ENCODE measurements at regions not wholly inside any gene's neighbourhood (a gene's known extent, or its start where the extent isn't known, plus 50 kb on each side); places are given as distances from the start of the nearest gene placed in this dataset.

GRCh38 chr2:192438239-192438638 is 243.5 kb upstream of the TMEFF2 start:
- no peaks in the 10 kb centered on the region for H3F3A ChIP-seq (ENCODE audit: low read depth)
- no peak overlapping the region for H3K9ac ChIP-seq (ENCODE audit: low read depth, low read length, poor library complexity, severe bottlenecking)
- no peaks in the 10 kb centered on the region for H3K9me2 ChIP-seq (replicated peaks; ENCODE audit: low read depth, low read length)
- TF ChIP-seq CTCF (conservative IDR thresholded peaks at IDR 0.05; ENCODE audit: low read length) = no peak
- no peak for TF ChIP-seq EZH2phosphoT487 (IDR thresholded peaks at IDR 0.05; ENCODE audit: borderline replicate concordance)
- H2AFZ ChIP-seq (ENCODE audit: low read length) = no peak overlapping the region
- no peaks in the 10 kb centered on the region for H3K4me1 ChIP-seq (ENCODE audit: insufficient read depth, low read length, poor library complexity, severe bottlenecking)
- no peaks in the 10 kb centered on the region for H3K27me3 ChIP-seq (ENCODE audit: insufficient read depth, low read length, poor library complexity, severe bottlenecking)
- H3K4me3 ChIP-seq (ENCODE audit: low read length, poor library complexity, severe bottlenecking) = no peak overlapping the region
- H3K9me3 ChIP-seq (ENCODE audit: insufficient read depth, low read depth, low read length) = no peaks in the 10 kb centered on the region
- H3K36me3 ChIP-seq (ENCODE audit: insufficient read depth, low read length) = no peaks in the 10 kb centered on the region
- H3K4me2 ChIP-seq (ENCODE audit: low read depth, low read length, poor library complexity, severe bottlenecking) = no peak overlapping the region
- H3K79me2 ChIP-seq (ENCODE audit: insufficient read depth, low read length) = no peaks in the 10 kb centered on the region
- no peaks in the 10 kb centered on the region for H4K20me1 ChIP-seq (ENCODE audit: insufficient read depth, low read length, poor library complexity, severe bottlenecking)

GRCh38 chr2:192437653-192438052 is 242.9 kb upstream of the TMEFF2 start:
- no peaks in the 10 kb centered on the region for H3K36me3 ChIP-seq (ENCODE audit: insufficient read depth, low read length)
- H3K27me3 ChIP-seq (ENCODE audit: insufficient read depth, low read length, poor library complexity, severe bottlenecking) = no peaks in the 10 kb centered on the region
- no peak overlapping the region for H3K4me3 ChIP-seq (ENCODE audit: low read length, poor library complexity, severe bottlenecking)
- H3K4me1 ChIP-seq (ENCODE audit: insufficient read depth, low read length, poor library complexity, severe bottlenecking) = no peaks in the 10 kb centered on the region
- H3F3A ChIP-seq (ENCODE audit: low read depth) = no peaks in the 10 kb centered on the region
- no peak overlapping the region for H3K9ac ChIP-seq (ENCODE audit: low read depth, low read length, poor library complexity, severe bottlenecking)
- no peaks in the 10 kb centered on the region for H3K9me3 ChIP-seq (ENCODE audit: insufficient read depth, low read depth, low read length)
- H3K9me2 ChIP-seq (replicated peaks; ENCODE audit: low read depth, low read length) = no peaks in the 10 kb centered on the region
- no peaks in the 10 kb centered on the region for H4K20me1 ChIP-seq (ENCODE audit: insufficient read depth, low read length, poor library complexity, severe bottlenecking)
- H3K79me2 ChIP-seq (ENCODE audit: insufficient read depth, low read length) = no peaks in the 10 kb centered on the region
- TF ChIP-seq CTCF (conservative IDR thresholded peaks at IDR 0.05; ENCODE audit: low read length) = no peak
- TF ChIP-seq EZH2phosphoT487 (IDR thresholded peaks at IDR 0.05; ENCODE audit: borderline replicate concordance) = no peak
- no peak overlapping the region for H2AFZ ChIP-seq (ENCODE audit: low read length)
- no peak overlapping the region for H3K4me2 ChIP-seq (ENCODE audit: low read depth, low read length, poor library complexity, severe bottlenecking)

- H4K20me1 ChIP-seq (ENCODE audit: insufficient read depth, low read length, poor library complexity, severe bottlenecking) = no peaks in the 10 kb centered on the region
- no peaks in the 10 kb centered on the region for H3K36me3 ChIP-seq (ENCODE audit: insufficient read depth, low read length)
- no peaks in the 10 kb centered on the region for H3K9me3 ChIP-seq (ENCODE audit: insufficient read depth, low read depth, low read length)
- no peak overlapping the region for H3K4me2 ChIP-seq (ENCODE audit: low read depth, low read length, poor library complexity, severe bottlenecking)
- H3K4me1 ChIP-seq (ENCODE audit: insufficient read depth, low read length, poor library complexity, severe bottlenecking) = no peaks in the 10 kb centered on the region
- H3K79me2 ChIP-seq (ENCODE audit: insufficient read depth, low read length) = no peaks in the 10 kb centered on the region
- H3F3A ChIP-seq (ENCODE audit: low read depth) = no peaks in the 10 kb centered on the region
- no peaks in the 10 kb centered on the region for H3K9me2 ChIP-seq (replicated peaks; ENCODE audit: low read depth, low read length)
- TF ChIP-seq CTCF (conservative IDR thresholded peaks at IDR 0.05; ENCODE audit: low read length) (no peak), EZH2phosphoT487 (IDR thresholded peaks at IDR 0.05; ENCODE audit: borderline replicate concordance) (no peak)
- no peak overlapping the region for H3K4me3 ChIP-seq (ENCODE audit: low read length, poor library complexity, severe bottlenecking)
- H2AFZ ChIP-seq (ENCODE audit: low read length) = no peak overlapping the region
- no peak overlapping the region for H3K9ac ChIP-seq (ENCODE audit: low read depth, low read length, poor library complexity, severe bottlenecking)
- H3K27me3 ChIP-seq (ENCODE audit: insufficient read depth, low read length, poor library complexity, severe bottlenecking) = no peaks in the 10 kb centered on the region
Observed at GRCh38 chr2:192424243-192424642, 229.5 kb upstream of the TMEFF2 start.
